Lower leg skin (tissue), 4 donors: ENCODE measurements at regions not wholly inside any gene's neighbourhood (a gene's known extent, or its start where the extent isn't known, plus 50 kb on each side); places are given as distances from the start of the nearest gene placed in this dataset.

ENCODE experiments used
- DNase-seq, 2 donors: peaks; one replicate each; pipeline ENCODE4 v3.0.0-alpha.2; 2019; ENCODE audit warnings: low spot score in 2 of 2
- H3K4me3 ChIP-seq: fragments of 200-600 bp; sonication (generic); 2 replicates; pipeline ENCODE4 v1.5.1; 2017; ENCODE audit warnings: mild to moderate bottlenecking, low read depth; ENCODE audit not compliant: poor library complexity, severe bottlenecking
- CTCF ChIP-seq, 3 donors: fragments of 450-650 bp; IDR thresholded peaks; one replicate each; pipeline ENCODE4 v1.5.1; 2016; ENCODE audit warnings: antibody characterized with exemption in 3 of 3, mild to moderate bottlenecking in 3 of 3, moderate library complexity in 2 of 3
- POLR2A ChIP-seq, 2 donors: fragments of 450-650 bp; IDR thresholded peaks; one replicate each; pipeline ENCODE4 v1.6.1; 2016 to 2017; ENCODE audit warnings: antibody characterized with exemption in 2 of 2, mild to moderate bottlenecking in 1 of 2, moderate library complexity in 1 of 2
- WGBS, 2 donors: methylation state at CpG; one replicate each; pipeline ENCODE4 v1.1.5; 2018; 5-methylcytosine and 5-hydroxymethylcytosine counted together
- intact Hi-C: fragments of 100-400 bp; cut with DNase I; formaldehyde crosslinking; loops from one replicate; pipeline ENCODE4 v1.15.0; 2023; ENCODE audit warnings: low total_unique reads

- TF ChIP-seq CTCF (IDR thresholded peaks at IDR 0.05) (no peak), POLR2A (IDR thresholded peaks at IDR 0.05) (no peak)
- no peak for DNase-seq
- 83 to 84% methylated on average over 2 of the region's 2 CpGs for WGBS, 2 donors
- no peak overlapping the region for H3K4me3 ChIP-seq
- intact Hi-C loops = no loop called here
Measured at GRCh38 chr14:28571636-28572035, 195.0 kb upstream of the FOXG1 start.

- intact Hi-C loops = no loop called here
- H3K4me3 ChIP-seq = no peak overlapping the region
- no peak for TF ChIP-seq POLR2A (IDR thresholded peaks at IDR 0.05)
- TF ChIP-seq CTCF (IDR thresholded peaks at IDR 0.05) = no peak
- no peak for DNase-seq
- 83 to 89% methylated on average over 10 of the region's 10 CpGs for WGBS, 2 donors
Measured at GRCh38 chr14:28576523-28576922, 190.1 kb upstream of the FOXG1 start.

- intact Hi-C loops = no loop called here
- no peak for DNase-seq
- TF ChIP-seq CTCF (IDR thresholded peaks at IDR 0.05) (no peak), POLR2A (IDR thresholded peaks at IDR 0.05) (no peak)
- H3K4me3 ChIP-seq = no peak overlapping the region
- WGBS, 2 donors = 54 to 56% methylated on average over 3 of the region's 3 CpGs
Measured at GRCh38 chr14:28577187-28577586, 189.4 kb upstream of the FOXG1 start.

DNA sequence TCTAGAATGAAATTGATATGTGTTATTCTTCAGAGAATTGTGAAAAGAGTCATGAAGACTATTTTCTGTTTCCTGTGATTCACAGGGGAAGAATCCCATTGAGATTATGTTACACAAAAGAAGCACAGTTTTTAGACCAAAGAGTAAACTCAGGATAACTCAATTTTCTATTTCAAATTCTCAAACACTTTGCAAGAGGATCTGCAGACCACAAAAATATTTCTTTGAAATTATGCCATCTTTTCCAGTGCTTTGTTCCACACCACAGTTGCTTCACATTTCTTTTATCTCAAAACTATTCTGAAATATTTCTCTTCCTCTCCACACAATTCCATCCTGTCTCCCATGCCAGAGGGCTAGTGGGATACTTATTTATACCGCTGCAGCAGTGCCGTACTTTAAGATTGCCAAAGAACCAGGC lies 188.9 kb upstream of the FOXG1 start:
- intact Hi-C loops = no loop called here
- no peak for DNase-seq
- TF ChIP-seq CTCF (IDR thresholded peaks at IDR 0.05) = no peak
- TF ChIP-seq POLR2A (IDR thresholded peaks at IDR 0.05) = no peak
- WGBS, 2 donors = 52 to 57% methylated on average over 2 of the region's 2 CpGs
- no peak overlapping the region for H3K4me3 ChIP-seq

DNA sequence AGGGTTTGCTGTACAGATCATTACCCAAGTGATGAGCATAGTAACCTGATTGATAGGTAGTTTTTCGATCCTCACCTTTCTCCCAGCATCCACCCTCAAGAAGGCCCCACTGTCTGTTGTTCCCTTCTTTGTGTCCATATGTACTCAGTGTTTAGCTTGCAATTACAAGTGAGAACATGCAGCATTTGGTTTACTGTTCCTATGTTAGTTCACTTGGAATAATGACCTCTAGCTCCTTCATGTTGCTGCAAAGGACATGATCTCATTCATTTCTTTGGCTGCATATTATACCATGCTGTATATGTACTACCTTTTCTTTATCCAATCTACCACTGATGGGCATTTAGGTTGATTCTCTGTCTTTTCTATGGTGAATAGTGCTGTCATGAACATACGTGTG lies 181.6 kb upstream of the FOXG1 start:
- WGBS, 2 donors = 79 to 83% methylated on average over 2 of the region's 2 CpGs
- H3K4me3 ChIP-seq = no peak overlapping the region
- no peak for DNase-seq
- no peak for TF ChIP-seq POLR2A (IDR thresholded peaks at IDR 0.05)
- TF ChIP-seq CTCF (IDR thresholded peaks at IDR 0.05) = no peak
- intact Hi-C loops = no loop called here

DNA sequence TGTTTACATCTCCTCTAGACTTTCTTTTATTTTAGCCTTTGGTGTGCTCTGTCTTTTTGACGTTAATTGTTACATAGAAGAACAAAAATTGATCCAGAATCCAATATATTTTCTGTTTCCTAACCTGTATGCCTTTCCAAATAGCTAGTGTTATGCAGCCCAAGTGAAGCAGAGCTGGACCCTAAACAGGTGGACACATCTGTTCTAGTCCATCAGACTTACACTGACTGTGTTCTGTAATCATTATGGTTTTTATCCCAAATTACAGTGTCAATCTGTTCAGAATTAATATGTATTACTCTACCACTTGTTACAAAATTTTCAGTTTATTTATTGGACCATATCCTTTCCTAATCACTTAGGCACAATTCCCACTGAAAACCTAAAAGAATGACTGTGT lies 176.8 kb upstream of the FOXG1 start:
- intact Hi-C loops = no loop called here
- 40 to 64% methylated on average over 1 of the region's 1 CpG for WGBS, 2 donors

More for the DNA sequence above, 176.8 kb upstream of the FOXG1 start:
- TF ChIP-seq POLR2A (IDR thresholded peaks at IDR 0.05) = no peak
- no peak for TF ChIP-seq CTCF (IDR thresholded peaks at IDR 0.05)
- DNase-seq = no peak
- H3K4me3 ChIP-seq = no peak overlapping the region
